ENCODE measurements at regions not wholly inside any gene's neighbourhood (a gene's known extent, or its start where the extent isn't known, plus 50 kb on each side); places are given as distances from the start of the nearest gene placed in this dataset.
"Not testable (repeated sequence)": the region's sequence is repeated elsewhere in the genome, so short reads cannot be mapped to it uniquely, and the experiment has no call there.

DNA sequence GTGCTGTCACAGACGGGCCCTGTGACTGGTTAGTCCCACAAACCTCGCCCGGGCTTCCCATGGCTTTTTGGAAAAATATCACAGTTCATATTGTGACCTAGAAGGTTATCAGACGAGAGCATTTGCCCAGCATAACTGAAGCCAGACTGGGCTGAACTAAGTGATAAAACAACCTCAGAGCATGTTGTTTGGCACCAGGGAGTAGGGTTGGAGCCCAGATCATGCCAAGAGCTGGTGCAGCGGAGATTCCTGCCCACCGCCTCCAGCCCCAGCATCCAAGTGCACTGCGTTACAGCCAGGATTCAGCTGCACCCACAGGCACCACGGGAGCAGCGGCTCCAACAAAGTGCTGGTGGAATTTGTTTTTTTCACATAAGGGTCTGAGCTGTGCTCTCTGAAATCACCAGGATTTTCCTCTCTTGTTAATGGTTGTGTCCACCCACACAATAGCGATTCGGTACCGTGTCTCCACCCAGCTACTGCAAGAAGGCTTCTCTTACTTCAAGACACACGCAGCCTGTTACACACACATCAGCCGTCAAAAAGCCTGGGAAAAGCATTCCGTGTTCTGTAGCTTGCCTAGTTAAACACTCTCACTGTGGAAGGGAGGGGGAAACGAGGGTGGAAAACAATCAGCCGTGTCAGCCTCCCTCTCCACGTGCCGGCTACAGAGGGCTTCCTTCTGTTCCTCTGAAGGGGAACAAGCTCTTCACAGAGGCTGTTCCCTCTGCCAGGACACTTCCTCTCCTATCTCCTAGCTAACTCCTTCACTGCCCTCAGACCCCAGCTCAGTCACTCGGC is 273.8 kb downstream of the C16orf95 start:
- DNase-seq, result no peak

DNA sequence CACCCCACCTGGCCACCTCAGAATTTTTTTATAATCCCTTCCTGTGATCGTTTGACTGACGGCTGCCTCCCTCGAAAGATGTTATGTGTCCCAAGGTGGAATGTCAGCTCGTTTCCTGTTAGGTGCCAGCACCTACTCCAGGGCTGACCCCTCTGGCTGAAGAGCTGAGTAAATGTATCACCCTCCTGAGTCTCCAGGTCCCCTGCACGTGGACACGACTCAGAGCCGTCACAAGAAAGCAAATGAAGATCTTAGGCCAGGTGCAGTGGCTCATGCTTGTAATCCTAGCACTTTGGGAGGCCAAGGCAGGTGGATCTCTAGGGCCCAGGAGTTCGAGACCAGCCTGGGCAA is 273.2 kb downstream of the C16orf95 start:
- DNase-seq, result no peak

DNA sequence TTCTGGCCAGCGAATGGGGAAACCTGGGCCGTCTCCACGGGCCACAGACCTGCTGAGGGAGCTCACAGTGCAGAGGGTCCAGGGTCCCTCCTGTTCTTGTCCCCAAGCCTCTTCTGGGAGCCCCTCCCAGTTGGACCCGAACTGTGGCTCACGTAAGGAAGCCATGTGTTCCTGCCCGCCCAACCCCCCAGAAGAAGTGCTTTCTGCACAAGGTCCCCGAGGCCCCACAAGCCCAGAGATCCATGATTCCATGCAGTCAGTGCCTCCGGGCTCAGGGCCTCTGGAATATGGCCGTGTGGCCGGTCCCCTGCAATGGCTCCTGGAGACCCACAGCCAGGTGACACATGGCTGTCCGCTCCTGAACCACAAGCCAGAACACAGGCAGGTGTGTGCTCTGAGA is 272.4 kb downstream of the C16orf95 start:
- DNase-seq, result no peak

DNA sequence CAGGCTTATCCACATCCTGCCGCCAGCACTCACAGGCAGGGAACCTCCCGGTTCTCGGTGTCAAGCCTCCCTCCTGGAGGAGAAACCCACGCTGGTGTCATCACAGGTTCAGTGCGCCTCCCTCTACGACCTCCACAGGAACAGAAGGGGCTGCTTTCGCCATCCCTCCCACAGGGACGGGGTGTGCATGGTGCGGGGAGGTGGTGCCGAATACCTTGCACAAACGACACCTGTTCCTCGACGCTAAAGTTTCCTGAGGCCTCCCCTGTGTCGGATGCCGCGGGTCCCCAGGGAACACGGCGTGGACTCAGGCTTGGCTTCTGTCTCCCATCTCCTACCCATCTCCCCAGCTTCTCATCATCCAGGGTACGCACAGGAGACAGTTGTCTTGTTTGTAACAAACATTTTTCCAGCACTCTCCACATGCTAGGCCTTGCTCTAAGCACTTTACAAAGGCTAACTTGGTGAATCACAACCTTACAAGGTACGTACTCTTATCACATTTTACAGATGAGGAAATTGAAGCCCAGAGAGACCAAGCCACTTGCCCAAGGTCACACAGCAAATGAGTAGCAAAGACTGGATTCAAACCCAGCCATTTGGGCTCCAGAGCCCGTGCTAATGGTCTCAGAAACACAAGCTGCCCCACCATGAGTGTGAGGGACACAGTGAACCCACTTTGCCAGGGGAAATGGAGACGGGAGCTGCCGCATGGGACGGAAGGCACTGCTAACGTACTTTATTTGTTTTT is 271.6 kb downstream of the C16orf95 start:
- DNase-seq, result no peak

DNA sequence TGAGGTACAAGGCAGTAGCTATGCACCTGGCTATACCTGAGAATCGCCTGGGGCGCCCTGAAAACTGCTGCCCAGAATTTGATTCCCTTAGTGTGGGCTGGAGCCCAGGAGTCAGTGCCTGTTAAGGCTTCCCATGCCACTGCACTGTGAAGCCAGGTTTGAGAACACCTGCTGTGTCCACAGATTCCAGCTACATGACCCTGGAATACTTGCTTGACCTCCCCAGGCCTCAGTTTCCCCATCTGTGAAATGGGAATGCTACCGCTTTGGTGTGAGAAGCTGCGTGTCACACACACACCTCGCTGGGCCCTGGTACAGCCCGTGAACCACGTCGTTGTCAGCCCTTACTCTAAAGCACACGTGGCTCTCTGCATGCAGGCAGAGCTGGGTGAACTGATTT is 271.0 kb downstream of the C16orf95 start:
- no peak for DNase-seq

DNA sequence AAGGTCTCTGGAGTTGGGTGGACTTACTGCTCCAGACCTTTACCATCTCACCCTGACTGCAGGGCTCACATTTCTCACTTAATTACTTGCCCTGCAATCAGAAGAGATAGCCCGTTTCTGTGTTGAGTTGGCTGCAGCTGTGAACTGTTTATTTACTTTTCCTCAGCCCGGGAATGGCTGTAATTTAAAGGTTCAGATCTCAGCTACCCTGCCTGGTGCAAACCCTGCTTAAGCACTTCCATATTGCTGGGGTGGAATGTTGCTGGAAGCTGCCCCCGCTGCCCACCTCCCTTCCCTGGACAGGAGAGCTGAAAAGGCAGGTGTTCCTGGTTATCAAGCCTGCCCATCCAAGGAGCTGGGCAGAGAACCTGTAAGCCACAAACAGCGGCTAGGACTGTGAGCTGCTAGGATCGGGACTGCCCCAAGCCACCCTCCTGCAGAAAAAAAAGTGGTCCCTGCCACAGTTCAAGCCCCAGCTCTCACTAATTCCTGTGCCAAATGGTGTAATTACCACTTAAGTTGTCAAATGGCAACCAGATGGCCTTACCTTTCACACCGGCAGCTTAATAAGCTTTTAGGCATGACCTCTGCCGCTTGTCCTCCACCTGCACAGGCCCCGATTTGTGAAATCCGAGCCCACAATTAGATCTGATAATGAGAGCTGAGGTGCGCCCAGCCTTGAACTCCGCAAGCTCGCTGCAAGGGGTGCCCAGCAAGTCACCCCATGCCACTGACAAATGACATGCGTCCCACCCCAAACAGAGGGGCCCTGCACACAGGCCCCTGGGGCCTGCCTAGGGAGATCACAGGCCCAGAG is 269.8 kb downstream of the C16orf95 start:
- no peak for DNase-seq

DNA sequence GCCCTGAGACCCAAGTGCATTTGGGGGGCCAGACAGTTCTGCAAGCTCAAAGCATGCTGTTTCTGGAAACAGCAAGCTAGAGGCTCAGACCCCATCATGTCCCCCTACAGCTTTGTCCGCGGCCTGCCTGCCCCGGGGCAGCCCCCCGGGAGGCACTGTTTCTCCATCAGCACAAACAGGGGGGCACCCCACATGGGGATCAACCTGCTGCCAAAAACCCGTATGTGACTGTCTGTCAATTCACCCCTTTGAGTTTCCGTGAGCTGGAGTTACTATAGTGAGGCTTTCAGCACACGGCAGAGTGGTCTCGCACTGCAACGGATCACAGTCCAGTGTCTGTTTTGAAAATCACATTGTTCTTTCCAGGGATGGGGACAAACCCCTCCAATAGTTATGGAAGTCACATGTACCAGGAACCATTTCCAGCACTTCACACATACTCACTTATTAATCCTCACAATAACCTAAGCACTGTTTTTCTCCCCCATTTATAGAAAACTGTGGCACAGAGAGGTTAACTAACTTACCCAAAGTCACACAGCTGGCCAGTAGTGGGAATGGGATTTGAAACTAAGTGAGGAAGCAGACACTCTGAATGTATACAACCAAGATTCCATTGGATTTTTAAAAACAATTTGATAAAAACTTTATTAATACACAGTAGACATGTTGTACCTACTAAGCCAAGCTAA is 269.0 kb downstream of the C16orf95 start:
- DNase-seq, result no peak

DNA sequence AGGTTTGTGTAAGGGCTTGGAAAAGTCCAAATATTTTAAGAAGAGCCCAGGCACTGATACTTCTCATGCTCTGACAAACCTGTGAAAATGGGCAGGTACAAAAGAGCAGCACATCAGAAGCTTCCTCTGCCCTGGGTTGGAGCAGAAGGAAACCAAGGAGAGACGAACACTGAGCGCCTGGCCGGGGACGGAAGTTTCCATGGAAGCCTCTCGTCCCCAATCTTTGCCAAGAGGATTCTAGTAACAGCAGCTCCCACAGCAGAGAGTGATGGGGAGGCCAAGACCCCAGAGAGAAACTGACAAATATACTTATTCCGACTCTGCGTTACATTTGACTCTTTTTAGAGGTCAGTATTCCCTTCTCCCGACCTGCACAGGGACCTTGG is 268.5 kb downstream of the C16orf95 start:
- no peak for DNase-seq

DNA sequence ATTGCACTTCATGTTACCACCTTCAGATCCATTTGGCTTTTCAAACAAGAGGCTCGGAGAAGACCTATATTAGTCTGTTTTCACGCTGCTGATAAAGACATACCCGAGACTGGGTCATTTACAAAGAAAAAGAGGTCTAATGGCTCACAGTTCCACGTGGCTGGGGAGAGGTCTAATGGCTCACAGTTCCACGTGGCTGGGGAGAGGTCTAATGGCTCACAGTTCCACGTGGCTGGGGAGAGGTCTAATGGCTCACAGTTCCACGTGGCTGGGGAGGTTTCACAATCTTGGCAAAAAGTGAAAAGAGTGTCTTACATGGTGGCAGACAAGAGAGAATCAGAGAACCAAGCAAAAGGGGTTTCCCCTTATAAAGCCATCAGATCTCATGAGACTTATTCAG is 268.0 kb downstream of the C16orf95 start:
- not testable (repeated sequence) for DNase-seq

DNA sequence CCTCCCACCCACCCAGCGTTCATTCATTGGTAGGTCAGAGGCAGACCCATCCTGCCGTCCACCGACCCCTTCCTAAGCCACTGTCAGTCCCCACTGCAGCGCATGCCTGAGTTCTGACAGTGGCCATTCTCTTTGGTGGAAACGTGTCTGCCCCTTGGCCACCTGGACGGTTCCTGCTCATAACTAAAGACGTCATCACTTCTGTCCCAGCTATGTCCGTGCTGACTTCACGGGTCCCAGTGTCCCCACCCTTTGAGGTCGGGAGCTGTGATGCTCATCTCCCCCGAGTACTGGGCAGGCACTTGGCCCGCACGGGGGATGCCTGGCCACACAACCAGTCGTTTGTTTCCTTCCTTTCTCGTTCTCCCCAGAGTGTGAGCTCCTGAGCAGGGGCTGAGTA is 267.1 kb downstream of the C16orf95 start:
- no peak for DNase-seq

DNA sequence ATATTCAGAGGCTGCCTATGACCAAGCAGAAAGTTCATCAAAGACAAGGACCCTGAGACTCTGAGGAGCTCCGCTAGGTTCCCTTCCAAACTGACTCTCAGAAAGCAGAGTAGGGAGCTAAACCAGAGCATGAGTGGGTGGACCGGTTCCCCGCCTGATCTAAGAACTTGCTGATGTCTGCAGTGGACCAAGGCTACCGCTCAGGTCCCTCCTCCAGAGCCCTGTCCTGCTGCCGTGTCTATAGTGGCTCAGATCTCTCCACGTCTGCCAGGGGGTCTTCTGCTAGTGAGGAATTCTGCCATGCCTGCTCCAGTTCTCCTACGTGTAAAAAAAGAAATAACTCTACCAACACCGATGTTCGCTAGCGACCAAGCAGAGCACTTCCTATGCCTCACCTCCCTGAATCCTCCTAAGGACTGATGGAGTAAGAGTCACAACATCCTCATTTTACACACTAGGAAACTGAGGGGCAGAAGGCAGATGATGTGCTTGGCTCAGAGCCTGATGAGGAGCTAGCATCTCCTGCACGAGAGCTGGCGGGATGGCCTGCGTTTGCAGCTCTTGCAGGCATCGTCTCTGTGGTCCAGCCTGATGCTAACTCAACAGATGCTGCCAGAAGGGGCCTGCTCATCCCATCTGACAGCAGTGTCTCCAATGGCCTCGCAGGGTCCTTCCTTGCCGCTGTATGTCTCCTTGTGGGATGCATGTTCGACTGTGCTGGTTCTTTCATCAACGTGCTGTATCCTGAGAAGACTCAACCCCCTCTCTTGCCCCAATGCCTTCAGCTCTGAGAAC is 265.5 kb downstream of the C16orf95 start:
- no peak for DNase-seq

DNA sequence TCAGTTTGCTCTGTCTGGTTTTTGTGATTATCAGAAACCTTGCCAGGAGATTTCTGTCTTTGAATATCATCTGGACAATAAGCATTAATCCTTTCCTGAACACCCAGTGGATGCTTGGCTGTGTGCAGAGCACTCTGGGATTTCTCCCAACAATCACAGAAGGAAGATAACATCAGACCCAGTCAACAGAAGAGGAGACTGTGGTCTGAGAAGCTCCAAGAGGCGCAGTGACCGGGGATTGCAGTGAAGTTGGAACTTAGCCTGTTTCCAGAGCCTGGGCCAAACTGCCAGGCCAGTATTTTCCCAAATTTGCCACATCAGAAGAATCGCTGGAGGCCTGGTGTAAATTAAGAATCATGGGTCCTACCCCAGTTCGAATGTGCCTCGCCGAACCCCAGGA is 264.7 kb downstream of the C16orf95 start:
- DNase-seq, result no peak

DNA sequence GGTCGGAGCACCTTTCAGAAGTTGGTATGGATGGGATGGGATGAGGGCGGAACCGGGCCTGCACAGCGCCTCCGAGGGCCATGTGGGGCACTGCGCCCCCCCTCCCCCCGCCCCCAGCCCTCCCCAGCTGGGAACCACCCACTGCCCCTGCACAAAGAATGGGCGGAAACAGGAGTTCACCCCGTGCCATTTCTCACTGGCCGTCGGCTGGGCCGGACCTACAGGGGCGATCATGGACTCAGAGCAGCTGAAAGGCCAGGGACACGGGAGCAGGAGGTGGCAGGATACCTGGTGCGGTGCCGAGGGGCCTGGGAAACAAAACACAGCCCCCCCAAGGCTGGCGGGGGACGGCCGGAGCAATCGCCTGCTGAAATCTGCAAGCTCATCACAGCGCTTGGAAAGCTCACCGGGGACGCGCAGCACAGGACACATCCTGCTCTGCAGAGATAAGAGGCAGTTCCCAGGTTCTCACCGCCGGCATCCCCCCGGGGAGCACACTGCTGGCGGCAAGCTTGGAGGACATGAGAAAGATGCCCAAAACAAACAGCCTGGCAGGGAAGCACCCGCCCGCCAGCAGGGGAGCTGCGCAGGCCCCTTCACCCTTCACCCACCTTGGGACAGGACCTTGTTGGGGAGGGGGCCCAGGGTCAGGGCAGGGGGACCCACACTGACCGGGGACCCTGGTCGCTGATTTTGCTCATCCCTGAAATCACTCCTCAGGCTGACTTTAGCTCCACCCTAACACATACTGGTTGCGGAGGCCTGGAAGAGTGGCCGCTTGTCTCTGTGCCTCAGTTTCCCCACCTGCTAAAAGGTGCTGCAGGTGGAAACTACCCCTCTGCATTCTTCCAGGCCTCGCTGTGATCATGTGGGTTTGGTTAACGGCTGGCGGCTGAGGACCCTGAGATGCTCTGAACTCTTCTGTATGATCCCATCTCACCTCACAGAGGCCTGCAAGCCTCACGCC is 263.9 kb downstream of the C16orf95 start:
- DNase-seq, result no peak

DNA sequence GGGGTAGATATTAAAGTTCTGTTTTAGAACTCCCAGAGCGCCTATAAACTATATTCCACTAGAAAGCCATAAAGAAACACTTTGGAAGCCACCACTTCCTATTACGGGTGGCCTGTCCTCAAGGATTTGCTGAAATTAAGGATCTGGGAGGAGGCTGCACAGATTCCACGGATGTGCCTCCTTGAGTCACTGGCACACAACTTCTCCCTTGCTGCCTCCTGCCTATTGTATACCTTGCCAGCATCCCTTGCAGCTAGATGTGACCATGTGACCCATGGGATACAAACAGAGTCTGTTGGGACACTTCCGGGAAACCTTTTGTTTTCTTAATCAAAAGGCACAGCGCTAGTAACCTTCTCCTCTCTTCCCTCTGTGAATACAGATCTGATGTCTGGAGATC is 263.0 kb downstream of the C16orf95 start:
- no peak for DNase-seq

DNA sequence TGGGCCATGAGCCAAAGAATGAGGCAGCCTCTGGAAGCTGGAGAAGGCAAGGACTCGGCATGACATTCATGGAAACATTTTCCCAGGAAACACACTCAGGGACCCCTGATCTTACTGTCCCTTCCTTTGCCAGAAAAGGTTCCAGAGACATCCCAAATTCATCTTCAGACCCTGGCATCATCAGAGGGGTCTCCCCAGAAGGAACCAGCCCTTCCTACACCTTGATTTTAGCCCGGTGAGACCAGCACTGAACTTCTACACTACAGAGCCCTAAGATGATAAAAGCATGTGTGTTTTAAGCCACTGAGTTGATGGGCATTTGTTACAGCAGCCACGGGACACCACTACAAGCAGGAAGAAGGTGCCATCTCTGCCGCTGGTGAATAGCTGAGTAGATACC is 262.3 kb downstream of the C16orf95 start:
- no peak for DNase-seq

DNA sequence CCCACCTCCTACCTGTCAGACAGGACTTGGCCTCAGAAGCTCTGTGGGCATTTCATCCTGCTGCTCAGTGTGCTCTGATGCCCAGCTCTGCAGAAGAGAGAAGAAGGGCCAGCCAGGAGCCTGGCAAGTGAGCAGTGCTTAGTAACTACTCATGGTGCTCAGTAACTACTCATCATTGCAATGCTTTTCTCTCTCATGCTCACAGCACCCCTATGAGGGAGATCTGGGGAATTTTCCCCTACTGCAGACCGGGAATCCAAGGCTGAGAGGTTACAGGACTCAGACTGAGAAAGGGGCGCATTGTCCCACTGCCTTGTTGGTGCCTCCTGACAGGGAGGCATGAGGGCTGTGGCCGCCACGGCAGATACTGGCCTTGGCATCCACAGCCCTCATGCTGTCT is 261.1 kb downstream of the C16orf95 start:
- DNase-seq, result no peak

DNA sequence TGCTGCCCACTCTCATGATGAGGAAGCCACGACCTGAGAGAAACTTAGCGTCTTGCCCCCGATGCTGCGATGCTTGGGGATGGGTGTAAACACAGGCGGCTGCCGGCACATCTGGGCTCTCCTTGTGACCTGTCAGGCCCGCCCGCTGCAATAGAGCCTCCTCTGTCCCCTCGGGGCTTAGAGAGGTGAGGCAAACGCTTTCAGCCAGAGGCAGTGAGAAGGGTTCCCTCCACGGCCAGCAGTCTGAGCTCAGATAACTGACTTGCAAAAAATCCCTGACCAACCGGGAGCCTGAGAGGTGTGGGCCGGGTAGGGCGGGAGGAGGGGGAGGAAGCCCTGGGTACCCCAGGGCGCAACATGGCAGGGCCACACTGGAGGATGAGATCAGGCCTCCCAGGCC is 260.6 kb downstream of the C16orf95 start:
- DNase-seq, result no peak

DNA sequence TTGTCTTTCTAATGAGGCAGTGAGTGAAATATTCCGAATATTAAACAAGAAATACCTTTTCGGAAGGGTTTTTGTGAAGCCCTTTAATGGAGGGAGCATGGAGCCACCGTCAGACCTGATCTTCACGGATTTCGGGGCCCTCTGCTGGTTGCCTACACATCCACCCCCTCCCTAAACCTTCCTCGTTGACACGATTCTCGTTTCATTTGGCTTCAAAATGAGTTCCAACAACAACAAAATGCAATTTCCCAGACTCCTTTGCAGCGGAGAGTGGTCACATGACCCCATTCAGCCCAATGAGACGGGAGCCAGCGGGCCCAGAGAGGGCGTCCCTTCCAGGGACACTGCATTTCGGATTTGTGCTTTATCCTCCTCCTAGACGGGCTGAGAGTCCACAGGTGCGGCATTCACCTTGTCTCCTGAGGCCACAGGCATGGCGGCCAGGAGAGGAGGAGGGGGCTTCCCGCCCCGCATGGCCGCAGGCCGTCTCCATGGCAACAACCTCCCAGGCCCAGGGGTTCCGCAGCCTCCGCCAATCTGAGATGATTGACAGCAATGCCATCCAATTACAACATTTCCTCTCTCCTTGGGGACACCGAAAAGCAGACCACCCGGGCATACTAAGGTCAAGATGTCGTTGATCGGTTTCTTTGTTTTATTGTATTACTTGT is 259.8 kb downstream of the C16orf95 start:
- DNase-seq, result no peak

DNA sequence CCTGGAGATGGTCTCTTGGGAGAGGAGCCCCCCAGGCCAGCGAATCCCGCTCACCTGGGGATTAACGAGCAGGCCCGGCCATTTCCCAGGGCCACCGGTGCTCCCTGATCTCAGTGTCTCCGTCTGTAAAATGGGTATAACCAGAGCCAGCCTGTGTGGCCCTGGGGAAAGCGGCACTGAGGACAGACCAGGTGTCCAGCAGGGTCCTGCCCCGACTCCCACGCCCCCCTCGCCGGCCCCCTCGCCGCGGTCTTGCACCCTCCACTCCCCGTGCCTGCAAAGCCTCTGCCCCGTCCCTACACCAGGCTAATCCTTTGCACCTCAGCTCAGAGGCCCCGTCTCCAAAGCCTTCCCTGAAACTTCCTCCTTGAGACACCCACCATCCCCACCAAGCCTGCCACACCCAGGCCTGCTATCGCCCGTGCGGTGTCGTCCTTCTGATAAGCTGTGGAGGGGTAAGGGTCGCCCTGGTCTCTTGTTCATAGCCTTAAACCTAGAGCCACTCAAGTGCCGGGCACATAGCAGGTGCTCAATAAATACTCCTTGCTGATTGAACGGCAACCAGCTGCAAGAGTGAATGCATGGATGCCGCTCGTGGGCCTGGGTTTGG is 259.1 kb downstream of the C16orf95 start:
- DNase-seq, result no peak

DNA sequence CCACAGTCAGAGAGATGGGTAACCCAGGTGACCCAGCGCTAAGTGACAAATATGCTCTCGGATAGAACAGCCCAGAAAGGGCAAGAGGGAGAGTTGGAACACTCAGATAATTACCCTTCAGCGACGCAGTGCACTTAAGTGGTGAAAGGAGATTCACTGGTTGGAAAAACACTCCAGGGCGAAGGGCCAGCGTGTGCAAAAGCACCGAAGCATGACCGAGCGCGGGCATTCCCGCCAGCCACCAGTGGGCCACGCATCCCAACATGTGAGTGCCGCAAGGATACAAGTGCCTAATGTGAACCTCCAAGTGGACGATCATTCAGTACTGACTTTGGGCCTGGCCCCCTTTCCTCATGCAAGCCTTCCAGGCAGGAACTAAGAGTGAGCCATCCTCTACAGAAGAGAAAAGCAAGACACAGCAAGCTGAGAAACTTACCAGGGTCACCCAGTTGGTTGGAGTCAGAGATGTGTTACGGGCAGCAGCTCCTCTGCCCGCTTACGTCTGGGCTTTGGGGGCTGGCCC is 258.4 kb downstream of the C16orf95 start:
- no peak for DNase-seq

Data from stimulated activated naive CD4-positive, alpha-beta T cell treated with Interleukin-2 at 50 U/mL for 16 hours (primary cell).